Peyer's patch (tissue), 4 donors: ENCODE measurements at regions not wholly inside any gene's neighbourhood (a gene's known extent, or its start where the extent isn't known, plus 50 kb on each side); places are given as distances from the start of the nearest gene placed in this dataset.

Experiments used
- CTCF ChIP-seq, 6 experiments: fragments of 450-650 bp in 4 of 6; fragments of 200-600 bp in 2 of 6; sonication (generic) in 1 of 6; IDR thresholded peaks; one replicate each; pipeline ENCODE4 v1.5.1; 2017 to 2019; ENCODE audit warnings: antibody characterized with exemption in 6 of 6, mild to moderate bottlenecking in 3 of 6, moderate library complexity in 1 of 6
- POLR2A ChIP-seq, 2 donors: fragments of 450-650 bp; IDR thresholded peaks; one replicate each; pipeline ENCODE4 v1.5.1; 2017; ENCODE audit warnings: antibody characterized with exemption in 2 of 2, mild to moderate bottlenecking in 2 of 2, moderate library complexity in 2 of 2

GRCh38 chr5:169398515-169398914 lies 97.6 kb upstream of the SLIT3 start:
- TF ChIP-seq POLR2A (IDR thresholded peaks at IDR 0.05) (no peak), CTCF (IDR thresholded peaks at IDR 0.05) (no peak)
